H7 (cell line): ENCODE measurements at regions not wholly inside any gene's neighbourhood (a gene's known extent, or its start where the extent isn't known, plus 50 kb on each side); places are given as distances from the start of the nearest gene placed in this dataset.

Experiments
- DNase-seq: peaks from one replicate; pipeline ENCODE4 v3.0.0; 2012
- H3K27me3 ChIP-seq: 2 replicates; pipeline ENCODE4 v1.6.0; 2011; ENCODE audit warnings: mild to moderate bottlenecking, low read length; ENCODE audit not compliant: control insufficient read depth, insufficient read depth
- H3K36me3 ChIP-seq: replicated peaks from 2 replicates; pipeline ENCODE4 v1.5.1; 2011; ENCODE audit warnings: low read length; ENCODE audit not compliant: control insufficient read depth, insufficient read depth
- H3K4me3 ChIP-seq: 2 replicates; pipeline ENCODE4 v1.5.1; 2011; ENCODE audit warnings: low read depth, mild to moderate bottlenecking, control low read depth, low read length, moderate library complexity; ENCODE audit not compliant: insufficient read depth

- DNase-seq: no peak
- Histone ChIP-seq H3K36me3 (no peaks in the 10 kb centered on the region), H3K4me3 (no peak overlapping the region), H3K27me3 (no peaks in the 10 kb centered on the region; the same call in 1 of the 2 replicates)
These were observed 178.0 kb downstream of the JCAD start for GRCh38 chr10:29881336-29881771.

- Histone ChIP-seq H3K27me3 (no peaks in the 10 kb centered on the region), H3K36me3 (no peaks in the 10 kb centered on the region), H3K4me3 (no peak overlapping the region)
- DNase-seq: no peak
These were observed 178.5 kb downstream of the JCAD start for GRCh38 chr10:29880856-29881255.

GRCh38 chr10:29879862-29880261, 179.5 kb downstream of the JCAD start:
- H3K27me3 ChIP-seq: no peaks in the 10 kb centered on the region
- no peak for DNase-seq
- no peak overlapping the region for H3K4me3 ChIP-seq
- H3K36me3 ChIP-seq: no peaks in the 10 kb centered on the region

GRCh38 chr10:29878492-29878891, 180.9 kb downstream of the JCAD start:
- no peak for DNase-seq
- Histone ChIP-seq H3K36me3 (no peaks in the 10 kb centered on the region), H3K27me3 (no peaks in the 10 kb centered on the region), H3K4me3 (no peak overlapping the region)

- H3K4me3 ChIP-seq: no peak overlapping the region
- DNase-seq: no peak
- H3K27me3 ChIP-seq: no peaks in the 10 kb centered on the region
These were observed 181.4 kb downstream of the JCAD start for GRCh38 chr10:29877793-29878491.

GRCh38 chr10:29876008-29876555, 183.3 kb downstream of the JCAD start:
- H3K27me3 ChIP-seq: no peaks in the 10 kb centered on the region
- DNase-seq: no peak
- H3K4me3 ChIP-seq: no peak overlapping the region
- H3K36me3 ChIP-seq: no peaks in the 10 kb centered on the region

More at GRCh38 chr10:29877793-29878491, 181.4 kb downstream of the JCAD start:
- no peaks in the 10 kb centered on the region for H3K36me3 ChIP-seq

- H3K4me3 ChIP-seq: no peak overlapping the region
- no peak for DNase-seq
- no peaks in the 10 kb centered on the region for H3K36me3 ChIP-seq
- H3K27me3 ChIP-seq: no peaks in the 10 kb centered on the region
These were observed 184.6 kb downstream of the JCAD start for GRCh38 chr10:29874606-29875269.

- Histone ChIP-seq H3K36me3 (no peaks in the 10 kb centered on the region), H3K4me3 (no peak overlapping the region), H3K27me3 (no peaks in the 10 kb centered on the region)
- no peak for DNase-seq
These were observed 185.4 kb downstream of the JCAD start for GRCh38 chr10:29873941-29874484.

GRCh38 chr10:29870522-29871044, 188.8 kb downstream of the JCAD start:
- DNase-seq: no peak

GRCh38 chr10:29869593-29869992, 189.8 kb downstream of the JCAD start:
- Histone ChIP-seq H3K4me3 (no peak overlapping the region), H3K36me3 (no peaks in the 10 kb centered on the region), H3K27me3 (no peaks in the 10 kb centered on the region)
- DNase-seq: no peak

More at GRCh38 chr10:29870522-29871044, 188.8 kb downstream of the JCAD start:
- Histone ChIP-seq H3K4me3 (no peak overlapping the region), H3K27me3 (no peaks in the 10 kb centered on the region), H3K36me3 (no peaks in the 10 kb centered on the region)

GRCh38 chr10:29866356-29866755, 193.0 kb downstream of the JCAD start:
- no peak overlapping the region for H3K4me3 ChIP-seq
- no peaks in the 10 kb centered on the region for H3K36me3 ChIP-seq
- no peaks in the 10 kb centered on the region for H3K27me3 ChIP-seq
- no peak for DNase-seq

- no peaks in the 10 kb centered on the region for H3K36me3 ChIP-seq
- no peak overlapping the region for H3K4me3 ChIP-seq
- no peaks in the 10 kb centered on the region for H3K27me3 ChIP-seq
- no peak for DNase-seq
These were observed 193.6 kb downstream of the JCAD start for GRCh38 chr10:29865700-29866355.

GRCh38 chr10:29862923-29863614, 196.3 kb downstream of the JCAD start:
- no peak for DNase-seq
- Histone ChIP-seq H3K36me3 (no peaks in the 10 kb centered on the region), H3K4me3 (no peak overlapping the region), H3K27me3 (no peaks in the 10 kb centered on the region)
